ENCODE measurements at regions not wholly inside any gene's neighbourhood (a gene's known extent, or its start where the extent isn't known, plus 50 kb on each side); places are given as distances from the start of the nearest gene placed in this dataset.

- Mint-ChIP-seq H3K4me1 (ENCODE audit: unreplicated experiment) (peaks cover 61% of the 10 kb centered on the region), H3K27me3 (peaks cover 35% of the 10 kb centered on the region), H3K9me3 (no peaks in the 10 kb centered on the region)
Observed at GRCh38 chr2:41950666-41950960, 97.2 kb upstream of the PKDCC start.

GRCh38 chr2:41954304-41955291, 93.2 kb upstream of the PKDCC start:
- no peak for TF ChIP-seq CTCF (conservative IDR thresholded peaks at IDR 0.05)
- no peak overlapping the region for H3K4me3 Mint-ChIP-seq
- no peaks in the 10 kb centered on the region for H3K9me3 Mint-ChIP-seq
- peaks cover 24% of the 10 kb centered on the region for H3K27me3 Mint-ChIP-seq
- no peak overlapping the region for H3K27ac Mint-ChIP-seq
- H3K4me1 Mint-ChIP-seq (ENCODE audit: unreplicated experiment) = peaks cover 48% of the 10 kb centered on the region
- H3K36me3 Mint-ChIP-seq = no peaks in the 10 kb centered on the region
- DNase-seq (ENCODE audit: extremely low spot score, unreplicated experiment) = no peak

More at GRCh38 chr2:41950666-41950960, 97.2 kb upstream of the PKDCC start:
- H3K4me3 Mint-ChIP-seq = no peak overlapping the region
- H3K36me3 Mint-ChIP-seq = no peaks in the 10 kb centered on the region
- TF ChIP-seq CTCF (conservative IDR thresholded peaks at IDR 0.05) = no peak
- DNase-seq (ENCODE audit: extremely low spot score, unreplicated experiment) = no peak
- H3K27ac Mint-ChIP-seq = no peak overlapping the region

- Mint-ChIP-seq H3K36me3 (no peaks in the 10 kb centered on the region), H3K4me3 (no peak overlapping the region), H3K4me1 (ENCODE audit: unreplicated experiment) (peaks cover 46% of the 10 kb centered on the region), H3K9me3 (no peaks in the 10 kb centered on the region), H3K27me3 (peaks cover 29% of the 10 kb centered on the region), H3K27ac (no peak overlapping the region)
- DNase-seq (ENCODE audit: extremely low spot score, unreplicated experiment) = no peak
- no peak for TF ChIP-seq CTCF (conservative IDR thresholded peaks at IDR 0.05)
Observed at GRCh38 chr2:41955316-41956043, 92.3 kb upstream of the PKDCC start.

- no peak for TF ChIP-seq CTCF (conservative IDR thresholded peaks at IDR 0.05)
- no peaks in the 10 kb centered on the region for H3K36me3 Mint-ChIP-seq
- H3K27ac Mint-ChIP-seq = no peak overlapping the region
- H3K27me3 Mint-ChIP-seq = peaks cover 41% of the 10 kb centered on the region
- no peaks in the 10 kb centered on the region for H3K9me3 Mint-ChIP-seq
- H3K4me3 Mint-ChIP-seq = no peak overlapping the region
- no peak for DNase-seq (ENCODE audit: extremely low spot score, unreplicated experiment)
- peaks cover 51% of the 10 kb centered on the region for H3K4me1 Mint-ChIP-seq (ENCODE audit: unreplicated experiment)
Observed at GRCh38 chr2:41957431-41957830, 90.4 kb upstream of the PKDCC start.

- Mint-ChIP-seq H3K4me1 (ENCODE audit: unreplicated experiment) (peaks cover 53% of the 10 kb centered on the region), H3K36me3 (no peaks in the 10 kb centered on the region), H3K9me3 (no peaks in the 10 kb centered on the region), H3K4me3 (no peak overlapping the region), H3K27ac (no peak overlapping the region), H3K27me3 (peaks cover 41% of the 10 kb centered on the region)
- no peak for TF ChIP-seq CTCF (conservative IDR thresholded peaks at IDR 0.05)
- DNase-seq (ENCODE audit: extremely low spot score, unreplicated experiment) = no peak
Observed at GRCh38 chr2:41958251-41958650, 89.6 kb upstream of the PKDCC start.

Measured in type B pancreatic cell (in vitro differentiated cells).